ENCODE measurements at regions not wholly inside any gene's neighbourhood (a gene's known extent, or its start where the extent isn't known, plus 50 kb on each side); places are given as distances from the start of the nearest gene placed in this dataset.
"Not testable (repeated sequence)": the region's sequence is repeated elsewhere in the genome, so short reads cannot be mapped to it uniquely, and the experiment has no call there.

DNA sequence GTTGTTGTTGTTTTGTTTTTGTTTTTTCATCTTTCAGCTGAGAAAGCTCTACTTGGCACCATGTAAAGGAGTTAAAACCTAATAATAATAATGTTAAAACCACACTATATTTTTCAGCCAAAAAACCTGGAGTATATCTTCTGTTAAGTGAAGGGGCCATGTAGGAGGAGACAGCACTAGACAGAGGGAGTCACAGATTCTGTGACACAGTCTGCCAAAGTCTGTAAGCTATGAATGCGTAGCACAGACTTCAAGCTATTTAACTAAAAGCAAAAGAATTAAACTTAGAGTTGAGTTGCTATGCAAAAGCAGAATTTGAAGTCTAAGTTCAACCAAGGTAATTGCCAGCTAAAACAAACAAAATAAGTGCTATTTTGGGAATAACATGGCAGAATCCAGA lies 296.0 kb upstream of the COL8A1 start:
- no peak for DNase-seq (ENCODE audit: low read depth)
- no peak overlapping the region for H3K4me3 ChIP-seq (ENCODE audit: low read depth, low read length)

GRCh38 chr3:99339222-99339621 lies 299.2 kb upstream of the COL8A1 start:
- no peak for DNase-seq (ENCODE audit: low read depth)
- H3K4me3 ChIP-seq (ENCODE audit: low read depth, low read length) = no peak overlapping the region

GRCh38 chr3:99332718-99333117 lies 305.7 kb upstream of the COL8A1 start:
- no peak for DNase-seq (ENCODE audit: low read depth)
- H3K4me3 ChIP-seq (ENCODE audit: low read depth, low read length) = no peak overlapping the region

DNA sequence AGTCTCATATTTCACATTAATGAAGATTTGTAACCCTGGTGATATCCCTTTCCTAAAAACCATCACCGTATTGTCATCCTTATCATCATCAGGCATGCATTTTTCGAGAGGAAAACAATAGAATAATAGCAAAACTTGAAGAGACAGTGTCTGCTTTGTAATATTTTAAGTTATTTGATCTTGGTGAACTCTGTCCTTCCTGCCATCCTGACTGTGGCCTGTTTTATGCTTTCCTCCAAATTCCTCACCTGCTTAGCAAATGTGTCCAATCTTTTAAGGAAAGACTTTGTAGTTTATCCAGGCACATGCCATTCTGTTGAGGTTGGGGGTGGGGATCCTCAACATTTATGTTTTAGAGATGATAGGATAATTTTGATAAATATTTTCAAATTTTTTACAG lies 306.1 kb upstream of the COL8A1 start:
- H3K4me3 ChIP-seq (ENCODE audit: low read depth, low read length) = no peak overlapping the region
- DNase-seq (ENCODE audit: low read depth) = no peak

GRCh38 chr3:99330924-99331532 lies 307.4 kb upstream of the COL8A1 start:
- no peak for DNase-seq (ENCODE audit: low read depth)

GRCh38 chr3:99330281-99330680 lies 308.1 kb upstream of the COL8A1 start:
- no peak overlapping the region for H3K4me3 ChIP-seq (ENCODE audit: low read depth, low read length)
- DNase-seq (ENCODE audit: low read depth) = no peak

More at GRCh38 chr3:99330924-99331532, 307.4 kb upstream of the COL8A1 start:
- H3K4me3 ChIP-seq (ENCODE audit: low read depth, low read length) = no peak overlapping the region

DNA sequence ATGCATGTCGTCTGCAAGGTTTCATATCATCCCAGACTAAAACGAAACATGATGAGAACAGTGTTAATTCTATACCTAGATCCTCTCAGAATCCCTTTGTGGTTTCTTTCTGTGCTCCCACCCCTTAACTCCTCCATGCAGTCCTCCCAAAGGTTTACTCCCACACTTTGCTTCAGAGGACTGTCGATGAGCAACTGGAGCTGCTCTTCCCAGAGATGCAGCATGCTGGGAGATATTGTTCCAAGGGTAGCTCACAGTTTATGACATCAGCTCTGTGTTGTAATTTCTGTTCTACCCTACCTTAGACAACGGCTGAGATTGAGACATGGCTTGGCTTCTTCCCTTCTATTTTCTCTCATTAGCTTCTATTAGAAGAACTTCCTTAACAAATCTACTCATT lies 313.0 kb upstream of the COL8A1 start:
- H3K4me3 ChIP-seq (ENCODE audit: low read depth, low read length) = no peak overlapping the region
- peak; percentile 60 for DNase-seq (ENCODE audit: low read depth)

DNA sequence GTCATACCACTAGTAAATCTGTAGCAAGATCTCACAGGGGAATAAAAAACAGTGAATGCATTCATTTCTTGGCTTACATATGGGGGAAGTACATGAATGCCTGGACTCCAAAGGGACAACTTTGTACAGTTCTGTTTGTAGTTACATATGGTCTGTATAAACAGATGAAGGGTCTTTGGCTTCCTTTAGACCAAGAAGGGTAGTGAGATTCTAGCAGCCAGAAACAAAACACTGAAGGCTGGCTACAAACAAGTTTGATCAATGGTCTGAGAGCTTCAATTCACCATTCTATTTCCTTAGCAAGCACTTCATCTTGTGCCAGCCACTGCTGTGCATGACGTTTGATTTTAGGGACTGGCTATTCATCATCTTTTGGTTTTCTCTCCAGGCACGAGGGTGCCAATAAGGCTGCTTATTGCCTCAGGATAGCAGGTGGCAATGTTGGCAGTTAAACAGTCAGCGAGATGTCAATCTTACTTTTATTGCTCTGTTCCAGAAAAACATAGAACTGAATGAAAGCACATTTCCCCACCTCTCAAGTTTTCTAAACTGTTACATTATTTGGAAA lies 313.7 kb upstream of the COL8A1 start:
- H3K4me3 ChIP-seq (ENCODE audit: low read depth, low read length) = no peak overlapping the region

GRCh38 chr3:99323940-99324339 lies 314.5 kb upstream of the COL8A1 start:
- no peak for DNase-seq (ENCODE audit: low read depth)

More for the DNA sequence above, 313.7 kb upstream of the COL8A1 start:
- DNase-seq (ENCODE audit: low read depth) = no peak

GRCh38 chr3:99322551-99322950 lies 315.8 kb upstream of the COL8A1 start:
- no peak overlapping the region for H3K4me3 ChIP-seq (ENCODE audit: low read depth, low read length)
- DNase-seq (ENCODE audit: low read depth) = no peak

More at GRCh38 chr3:99323940-99324339, 314.5 kb upstream of the COL8A1 start:
- no peak overlapping the region for H3K4me3 ChIP-seq (ENCODE audit: low read depth, low read length)

DNA sequence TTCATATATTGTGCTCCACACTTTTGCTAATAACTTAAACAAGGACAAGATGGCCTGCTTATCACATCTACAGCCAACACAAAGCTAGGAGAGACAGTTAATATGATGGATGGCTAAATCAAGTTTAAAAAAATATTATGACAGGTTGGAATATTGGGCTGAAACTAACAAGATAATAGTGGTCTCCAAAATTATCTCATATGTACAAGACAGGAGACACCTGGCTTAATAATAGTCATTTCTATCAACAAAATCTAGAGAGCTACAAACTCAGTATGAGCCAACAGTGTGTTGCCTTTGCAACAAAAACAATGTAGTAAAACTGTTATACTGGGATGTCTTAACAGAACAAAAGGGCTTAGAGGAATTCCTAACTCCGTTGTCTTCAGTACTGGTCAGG lies 317.1 kb upstream of the COL8A1 start:
- H3K4me3 ChIP-seq (ENCODE audit: low read depth, low read length) = no peak overlapping the region
- DNase-seq (ENCODE audit: low read depth) = no peak

- peak; percentile 61 for DNase-seq (ENCODE audit: low read depth)
- H3K4me3 ChIP-seq (ENCODE audit: low read depth, low read length) = no peak overlapping the region
These were observed 318.4 kb upstream of the COL8A1 start for GRCh38 chr3:99319961-99320360.

DNA sequence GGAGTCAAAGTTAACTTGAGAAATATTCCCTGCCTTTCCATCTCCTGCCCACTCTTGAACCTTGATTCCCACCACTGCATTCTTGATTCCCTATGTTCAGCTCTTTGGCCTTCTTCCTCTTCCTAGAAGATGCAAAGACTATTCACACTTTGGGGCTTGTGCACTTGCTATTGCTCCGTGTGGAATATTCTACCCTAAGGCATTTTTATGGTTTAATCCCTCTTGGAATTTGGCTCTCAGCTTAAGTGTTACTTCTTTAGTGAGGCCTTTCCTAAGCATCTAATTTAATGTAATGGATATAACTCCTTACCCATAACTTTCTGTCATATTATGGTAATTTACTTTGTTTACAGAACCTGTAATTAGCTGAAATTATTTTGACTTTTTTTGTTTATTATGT lies 318.9 kb upstream of the COL8A1 start:
- no peak for DNase-seq (ENCODE audit: low read depth)
- H3K4me3 ChIP-seq (ENCODE audit: low read depth, low read length) = no peak overlapping the region

- no peak for DNase-seq (ENCODE audit: low read depth)
These were observed 321.2 kb upstream of the COL8A1 start for GRCh38 chr3:99317201-99317600.

DNA sequence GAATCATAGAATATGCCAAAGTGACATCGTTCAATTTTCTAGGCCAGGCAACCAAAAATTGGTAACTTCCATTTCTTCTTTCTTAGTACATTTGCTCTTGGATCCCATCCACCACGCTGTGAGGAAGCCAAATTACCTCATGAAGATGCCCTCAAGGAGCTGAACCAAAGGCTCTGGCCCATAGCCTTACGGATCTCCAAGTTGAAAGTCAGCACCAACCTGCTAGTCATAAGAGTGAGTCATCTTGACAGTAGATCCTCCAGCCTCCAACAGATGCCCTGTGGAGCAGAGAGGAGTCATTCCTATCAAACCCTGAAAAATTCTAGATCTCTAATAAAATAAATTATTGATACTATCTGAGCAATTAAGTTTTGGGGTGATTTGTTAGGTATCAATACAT lies 322.5 kb upstream of the COL8A1 start:
- H3K4me3 ChIP-seq (ENCODE audit: low read depth, low read length) = no peak overlapping the region
- no peak for DNase-seq (ENCODE audit: low read depth)

More at GRCh38 chr3:99317201-99317600, 321.2 kb upstream of the COL8A1 start:
- no peak overlapping the region for H3K4me3 ChIP-seq (ENCODE audit: low read depth, low read length)

- no peak overlapping the region for H3K4me3 ChIP-seq (ENCODE audit: low read depth, low read length)
- DNase-seq (ENCODE audit: low read depth) = no peak
These were observed 324.9 kb upstream of the COL8A1 start for GRCh38 chr3:99313485-99313884.

DNA sequence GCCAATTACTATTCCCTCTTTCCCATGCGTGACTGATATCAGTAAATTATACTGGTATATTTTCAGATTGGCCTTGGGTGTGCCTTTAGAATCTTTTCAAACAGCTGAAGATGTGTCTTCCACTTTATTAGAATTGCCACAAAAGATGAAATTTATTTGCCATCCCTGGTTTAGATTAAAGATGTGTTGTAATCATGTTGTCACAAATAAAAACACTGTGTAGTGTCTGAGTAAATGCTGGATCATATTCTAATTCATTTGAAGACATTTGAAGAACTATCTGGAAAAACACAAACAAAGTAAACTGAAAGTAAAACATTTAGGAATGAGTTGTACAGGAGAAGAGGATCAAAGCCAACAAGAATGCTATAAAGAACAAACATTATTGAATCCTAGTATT lies 339.7 kb upstream of the COL8A1 start:
- H3K4me3 ChIP-seq (ENCODE audit: low read depth, low read length) = no peak overlapping the region
- DNase-seq (ENCODE audit: low read depth) = no peak

GRCh38 chr3:99295836-99296235 lies 342.6 kb upstream of the COL8A1 start:
- no peak overlapping the region for H3K4me3 ChIP-seq (ENCODE audit: low read depth, low read length)
- DNase-seq (ENCODE audit: low read depth) = no peak

- not testable (repeated sequence) for H3K4me3 ChIP-seq (ENCODE audit: low read depth, low read length); DNase-seq (ENCODE audit: low read depth)
These were observed 344.3 kb upstream of the COL8A1 start for GRCh38 chr3:99294092-99294491.

GRCh38 chr3:99287876-99288275 lies 350.5 kb upstream of the COL8A1 start:
- DNase-seq (ENCODE audit: low read depth) = no peak
- H3K4me3 ChIP-seq (ENCODE audit: low read depth, low read length) = no peak overlapping the region

DNA sequence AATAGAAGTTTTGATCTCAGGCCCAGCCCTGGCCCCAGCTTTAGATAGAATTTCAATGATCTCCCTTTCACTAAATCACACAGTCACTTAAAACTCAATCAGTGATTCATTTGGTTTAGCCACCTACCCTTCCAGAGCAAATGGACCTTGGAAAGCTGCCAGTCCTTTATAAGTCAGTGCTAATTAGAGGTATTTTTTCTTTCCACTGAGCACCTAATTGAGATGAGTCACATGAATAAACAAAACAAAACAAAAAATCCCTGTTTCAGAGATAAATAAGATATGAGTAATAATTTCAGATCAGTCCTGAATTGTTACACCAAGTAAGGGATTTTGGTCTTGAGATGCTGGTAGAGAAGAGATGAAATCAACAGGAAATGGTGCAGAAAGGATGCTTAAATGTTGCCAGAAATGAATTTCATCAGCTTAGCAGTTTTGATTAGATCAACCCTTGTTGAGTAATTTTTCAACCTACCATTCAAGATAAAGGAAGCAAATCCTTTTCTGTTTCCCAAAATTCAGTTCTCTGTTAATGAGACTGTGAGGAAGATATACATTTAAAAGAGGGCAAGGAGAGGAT lies 352.0 kb upstream of the COL8A1 start:
- DNase-seq (ENCODE audit: low read depth) = no peak

More for the DNA sequence above, 352.0 kb upstream of the COL8A1 start:
- H3K4me3 ChIP-seq (ENCODE audit: low read depth, low read length) = no peak overlapping the region

Data from skeletal muscle cell (primary cell).